ENCODE measurements at regions not wholly inside any gene's neighbourhood (a gene's known extent, or its start where the extent isn't known, plus 50 kb on each side); places are given as distances from the start of the nearest gene placed in this dataset.

DNA sequence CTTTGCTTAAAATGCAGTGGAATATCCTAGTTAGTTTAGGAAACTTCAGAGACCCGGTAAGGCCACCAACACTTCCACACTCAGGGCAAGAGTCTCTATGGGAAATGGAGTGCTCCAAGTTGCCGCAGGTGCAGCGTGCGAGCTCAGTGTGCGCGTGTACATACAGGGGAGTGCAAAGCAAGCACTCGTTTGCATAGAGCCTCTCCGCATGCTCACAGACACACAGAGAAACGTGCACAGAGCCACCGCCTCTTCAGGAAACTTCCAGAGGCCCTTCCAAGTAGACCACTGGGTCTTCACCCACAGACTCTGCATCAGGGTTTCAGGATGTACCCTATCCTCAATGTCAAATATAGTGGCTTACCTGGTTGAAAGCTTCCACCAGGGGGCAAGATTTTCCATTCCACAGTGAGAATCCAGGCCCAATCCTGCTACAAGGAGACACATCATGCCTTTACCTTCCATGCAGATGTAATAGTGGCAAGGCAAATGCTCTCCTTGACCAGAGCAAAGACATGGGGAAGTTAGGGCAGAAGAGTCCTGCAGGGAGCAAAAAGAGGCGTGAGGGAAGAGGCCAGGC is 513.0 kb upstream of the MYT1L start:
- Histone ChIP-seq H3K9ac (ENCODE audit: low read depth, low read length) (no peak overlapping the region), H4K8ac (ENCODE audit: low read depth in 2 of 2, low read length in 2 of 2) (no peak overlapping the region), H3K14ac (replicated peaks; ENCODE audit: low read depth, low read length) (no peak overlapping the region), H3K36me3 (ENCODE audit: control insufficient read depth, insufficient read depth, low read length) (no peaks in the 10 kb centered on the region), H2AK9ac (replicated peaks; ENCODE audit: low read depth, low read length, poor library complexity) (no peak overlapping the region), H3K9me3 (ENCODE audit: control insufficient read depth, insufficient read depth, low read length) (peaks cover 59% of the 10 kb centered on the region), H3K27ac (ENCODE audit: insufficient read depth, low read length) (no peak overlapping the region), H2BK120ac (ENCODE audit: low read depth, low read length) (no peak overlapping the region), H3K56ac (ENCODE audit: extremely low read depth, insufficient read depth, low read length) (no peak overlapping the region), H3K4me3 (ENCODE audit: insufficient read depth, low read depth, low read length) (no peak overlapping the region), H3K18ac (ENCODE audit: low read depth, low read length) (no peak overlapping the region), H2BK5ac (ENCODE audit: low read depth, low read length, poor library complexity, severe bottlenecking) (no peak overlapping the region), H3K9me1 (ENCODE audit: insufficient read depth, low read length) (no peaks in the 10 kb centered on the region), H2AFZ (replicated peaks; ENCODE audit: low read length, poor library complexity) (no peak overlapping the region), H3K27me3 (ENCODE audit: control insufficient read depth, insufficient read depth, low read length) (no peaks in the 10 kb centered on the region), H3K4me1 (ENCODE audit: control insufficient read depth, insufficient read depth, low read length) (no peaks in the 10 kb centered on the region), H3K4me2 (ENCODE audit: low read depth, low read length) (no peak overlapping the region), H2AK5ac (ENCODE audit: low read depth, low read length) (no peak overlapping the region), H4K91ac (ENCODE audit: insufficient read depth, low read depth, low read length) (no peak overlapping the region), H2BK15ac (ENCODE audit: low read depth, low read length) (no peak overlapping the region), H2BK20ac (ENCODE audit: low read depth, low read length) (no peak overlapping the region), H3K79me1 (ENCODE audit: low read depth in 1 of 2, low read length in 2 of 2) (no peaks in the 10 kb centered on the region), H4K5ac (ENCODE audit: low read depth, low read length) (no peak overlapping the region), H4K20me1 (ENCODE audit: insufficient read depth, low read length) (no peaks in the 10 kb centered on the region), H3K4ac (ENCODE audit: low read depth, low read length) (no peak overlapping the region), H3K23ac (ENCODE audit: low read depth, low read length) (no peak overlapping the region)
- intact Hi-C loops (cut with micrococcal nuclease) (no loop called here), in situ Hi-C loops (cut with MboI; ENCODE audit: low sequenced_read_pairs) (no loop called here), dilution Hi-C loops (cut with HindIII; ENCODE audit: low sequenced_read_pairs, unreplicated experiment) (no loop called here)
- CTCF ChIA-PET = no interaction called here
- no TSS peak for BruUV-seq (replicated peaks)
- no peak for TF ChIP-seq RAD21 (IDR thresholded peaks at IDR 0.05; ENCODE audit: low read length)
- DNase-seq = no peak
- ATAC-seq (ENCODE audit: low read depth) = no peak
- POLR2A ChIA-PET (ENCODE audit: unreplicated experiment) = no interaction called here
- 77% methylated on average over 7 of the region's 11 CpGs; no CpG with 5 or more reads in 1 of the 2 experiments for WGBS, 2 experiments (ENCODE audit: extremely low coverage in 2 of 2, insufficient read length in 1 of 2)
